ENCODE measurements at regions not wholly inside any gene's neighbourhood (a gene's known extent, or its start where the extent isn't known, plus 50 kb on each side); places are given as distances from the start of the nearest gene placed in this dataset.

DNA sequence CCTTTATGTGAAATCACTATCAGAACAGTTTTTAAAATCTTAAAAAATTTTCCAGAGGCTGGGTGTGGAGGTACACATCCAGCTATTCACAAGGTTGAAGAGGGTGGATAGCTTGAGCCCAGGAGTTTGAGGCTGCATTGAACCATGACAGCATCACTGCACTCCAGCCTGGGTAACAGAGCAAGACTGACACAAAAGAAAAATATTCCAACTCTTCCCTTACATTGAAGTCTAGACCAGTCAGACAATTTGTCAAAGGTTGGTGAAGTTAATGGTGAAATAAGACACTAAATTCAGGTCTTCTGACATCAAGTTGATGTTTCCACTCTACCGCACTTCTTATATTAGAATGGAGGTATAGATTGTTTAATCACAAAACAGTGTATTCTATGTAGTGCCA is 52.8 kb downstream of the HYCC2 start:
- intact Hi-C loops (cut with micrococcal nuclease): no loop called here
- H3K9me3 Mint-ChIP-seq (ENCODE audit: unreplicated experiment): no peaks in the 10 kb centered on the region
- POLR2A ChIA-PET: no interaction called here
- no TSS peak for BruUV-seq (replicated peaks)
- no peak overlapping the region for H3K4me3 Mint-ChIP-seq (ENCODE audit: unreplicated experiment)
- CTCF ChIA-PET: interaction anchor here (0.7 kb wide), 1 partner anchor 25 kb away, joined by 3 read pairs; no protein-coding TSS in a partner anchor
- H3K36me3 Mint-ChIP-seq (ENCODE audit: insufficient read depth, unreplicated experiment): peaks cover 23% of the 10 kb centered on the region
- H3K27me3 Mint-ChIP-seq (ENCODE audit: insufficient read depth, unreplicated experiment): no peaks in the 10 kb centered on the region
- no peak overlapping the region for H3K27ac Mint-ChIP-seq (ENCODE audit: low read depth, unreplicated experiment)
- H3K4me1 Mint-ChIP-seq (ENCODE audit: insufficient read depth, unreplicated experiment): no peaks in the 10 kb centered on the region
- TF ChIP-seq, protein P1, sequence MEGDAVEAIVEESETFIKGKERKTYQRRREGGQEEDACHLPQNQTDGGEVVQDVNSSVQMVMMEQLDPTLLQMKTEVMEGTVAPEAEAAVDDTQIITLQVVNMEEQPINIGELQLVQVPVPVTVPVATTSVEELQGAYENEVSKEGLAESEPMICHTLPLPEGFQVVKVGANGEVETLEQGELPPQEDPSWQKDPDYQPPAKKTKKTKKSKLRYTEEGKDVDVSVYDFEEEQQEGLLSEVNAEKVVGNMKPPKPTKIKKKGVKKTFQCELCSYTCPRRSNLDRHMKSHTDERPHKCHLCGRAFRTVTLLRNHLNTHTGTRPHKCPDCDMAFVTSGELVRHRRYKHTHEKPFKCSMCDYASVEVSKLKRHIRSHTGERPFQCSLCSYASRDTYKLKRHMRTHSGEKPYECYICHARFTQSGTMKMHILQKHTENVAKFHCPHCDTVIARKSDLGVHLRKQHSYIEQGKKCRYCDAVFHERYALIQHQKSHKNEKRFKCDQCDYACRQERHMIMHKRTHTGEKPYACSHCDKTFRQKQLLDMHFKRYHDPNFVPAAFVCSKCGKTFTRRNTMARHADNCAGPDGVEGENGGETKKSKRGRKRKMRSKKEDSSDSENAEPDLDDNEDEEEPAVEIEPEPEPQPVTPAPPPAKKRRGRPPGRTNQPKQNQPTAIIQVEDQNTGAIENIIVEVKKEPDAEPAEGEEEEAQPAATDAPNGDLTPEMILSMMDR (IDR thresholded peaks at IDR 0.05; ENCODE audit: unreplicated experiment): no peak
- DNase-seq (ENCODE audit: unreplicated experiment): no peak

DNA sequence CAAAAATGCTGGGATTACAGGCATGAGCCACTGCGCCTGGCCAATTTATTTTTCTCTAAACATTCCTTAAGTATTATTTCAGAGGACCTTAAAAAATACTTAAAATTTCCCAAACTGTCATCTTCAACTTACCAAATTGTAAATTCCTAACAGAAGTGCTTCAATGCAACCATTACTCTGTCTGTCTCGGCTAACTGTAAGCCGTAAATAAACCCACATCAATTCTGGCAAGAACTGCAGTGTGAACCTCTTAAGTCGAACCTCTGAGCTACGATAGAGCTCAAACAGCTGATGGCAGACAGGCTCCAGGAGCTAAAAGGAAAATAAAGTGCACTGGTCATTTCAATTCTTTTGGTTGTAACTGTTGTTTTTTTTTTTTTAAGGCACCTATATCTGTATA is 53.4 kb upstream of the ORC2 start:
- Mint-ChIP-seq H3K27me3 (ENCODE audit: insufficient read depth, unreplicated experiment) (no peaks in the 10 kb centered on the region), H3K4me1 (ENCODE audit: insufficient read depth, unreplicated experiment) (no peaks in the 10 kb centered on the region), H3K9me3 (ENCODE audit: unreplicated experiment) (no peaks in the 10 kb centered on the region), H3K4me3 (ENCODE audit: unreplicated experiment) (no peak overlapping the region), H3K27ac (ENCODE audit: low read depth, unreplicated experiment) (no peak overlapping the region), H3K36me3 (ENCODE audit: insufficient read depth, unreplicated experiment) (peaks cover 22% of the 10 kb centered on the region)
- intact Hi-C loops (cut with micrococcal nuclease): no loop called here
- POLR2A ChIA-PET: interaction anchor here (0.7 to 1.0 kb wide), 3 partner anchors 38 to 71 kb away, joined by 3 read pairs; no protein-coding TSS in a partner anchor
- CTCF ChIA-PET: interaction anchor here (1.2 kb wide), 1 partner anchor 52 kb away, joined by 4 read pairs; no protein-coding TSS in a partner anchor
- no peak for DNase-seq (ENCODE audit: unreplicated experiment)
- TF ChIP-seq, protein P1 (IDR thresholded peaks at IDR 0.05; ENCODE audit: unreplicated experiment): no peak
- BruUV-seq (replicated peaks): no TSS peak
